ENCODE measurements at regions not wholly inside any gene's neighbourhood (a gene's known extent, or its start where the extent isn't known, plus 50 kb on each side); places are given as distances from the start of the nearest gene placed in this dataset.

DNA sequence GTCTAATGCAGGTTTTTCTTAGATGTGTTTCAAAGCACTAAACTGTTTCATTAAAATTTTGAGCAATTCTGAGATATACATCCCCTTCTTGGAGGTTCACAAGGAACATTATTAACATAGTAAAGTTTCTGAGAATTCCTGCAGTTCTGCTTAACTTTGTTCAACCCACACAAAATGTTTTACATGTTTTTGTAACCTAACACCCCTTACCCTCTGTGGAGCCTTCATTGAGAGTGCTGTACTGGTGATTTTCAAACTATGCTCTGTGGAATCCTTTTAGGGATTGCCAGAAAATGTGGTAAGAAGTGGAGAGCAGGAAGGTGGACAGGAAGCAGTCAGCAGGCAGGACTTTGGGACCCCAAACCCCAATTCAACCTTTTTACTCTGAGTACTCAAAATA lies 53.6 kb upstream of the ABCB5 start:
- TF ChIP-seq, protein P1, sequence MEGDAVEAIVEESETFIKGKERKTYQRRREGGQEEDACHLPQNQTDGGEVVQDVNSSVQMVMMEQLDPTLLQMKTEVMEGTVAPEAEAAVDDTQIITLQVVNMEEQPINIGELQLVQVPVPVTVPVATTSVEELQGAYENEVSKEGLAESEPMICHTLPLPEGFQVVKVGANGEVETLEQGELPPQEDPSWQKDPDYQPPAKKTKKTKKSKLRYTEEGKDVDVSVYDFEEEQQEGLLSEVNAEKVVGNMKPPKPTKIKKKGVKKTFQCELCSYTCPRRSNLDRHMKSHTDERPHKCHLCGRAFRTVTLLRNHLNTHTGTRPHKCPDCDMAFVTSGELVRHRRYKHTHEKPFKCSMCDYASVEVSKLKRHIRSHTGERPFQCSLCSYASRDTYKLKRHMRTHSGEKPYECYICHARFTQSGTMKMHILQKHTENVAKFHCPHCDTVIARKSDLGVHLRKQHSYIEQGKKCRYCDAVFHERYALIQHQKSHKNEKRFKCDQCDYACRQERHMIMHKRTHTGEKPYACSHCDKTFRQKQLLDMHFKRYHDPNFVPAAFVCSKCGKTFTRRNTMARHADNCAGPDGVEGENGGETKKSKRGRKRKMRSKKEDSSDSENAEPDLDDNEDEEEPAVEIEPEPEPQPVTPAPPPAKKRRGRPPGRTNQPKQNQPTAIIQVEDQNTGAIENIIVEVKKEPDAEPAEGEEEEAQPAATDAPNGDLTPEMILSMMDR (IDR thresholded peaks at IDR 0.05) = no peak
- no peak for TF ChIP-seq POLR2A (IDR thresholded peaks at IDR 0.05)
